A172 (cell line): ENCODE measurements at regions not wholly inside any gene's neighbourhood (a gene's known extent, or its start where the extent isn't known, plus 50 kb on each side); places are given as distances from the start of the nearest gene placed in this dataset.
"Not testable (repeated sequence)": the region's sequence is repeated elsewhere in the genome, so short reads cannot be mapped to it uniquely, and the experiment has no call there.

ENCODE experiments used
- DNase-seq: peaks from one replicate; pipeline ENCODE4 v3.0.0-alpha.2; 2015; ENCODE audit warnings: low spot score

DNA sequence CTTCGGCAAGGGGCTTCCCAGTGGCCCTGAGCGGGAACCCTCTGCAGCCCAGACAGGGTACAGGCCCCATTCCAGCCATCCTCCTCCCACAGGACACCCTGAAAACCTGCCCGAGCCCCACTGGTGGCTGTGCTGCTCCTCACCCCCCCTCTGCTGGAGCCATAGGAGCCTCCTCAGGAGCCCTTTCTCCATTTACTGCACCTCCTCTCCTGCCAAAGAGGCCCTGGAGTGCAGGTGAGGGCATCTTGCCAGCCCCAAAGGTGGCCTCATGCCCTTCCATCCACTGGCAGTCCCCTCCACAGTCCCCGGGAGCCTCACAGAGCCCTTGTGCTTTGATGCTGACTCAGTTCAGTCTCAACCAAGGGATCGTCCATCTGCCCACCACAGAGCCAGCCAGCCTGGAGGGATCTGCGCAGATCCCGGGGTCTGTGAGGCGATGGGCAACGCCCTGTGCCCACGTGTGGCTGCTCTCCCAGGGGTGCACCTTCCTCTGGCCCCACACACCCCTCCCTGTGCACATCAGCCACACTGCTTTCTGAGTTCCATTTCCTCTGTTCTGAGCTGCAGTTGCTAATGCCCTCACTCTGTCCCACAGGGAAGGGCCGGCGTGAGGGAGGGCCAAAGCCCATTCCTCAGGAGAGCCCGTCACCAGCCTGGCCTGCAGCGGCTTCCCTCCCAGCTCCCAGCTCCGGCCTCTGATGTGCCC lies 228.5 kb downstream of the DLL1 start:
- DNase-seq, result no peak

DNA sequence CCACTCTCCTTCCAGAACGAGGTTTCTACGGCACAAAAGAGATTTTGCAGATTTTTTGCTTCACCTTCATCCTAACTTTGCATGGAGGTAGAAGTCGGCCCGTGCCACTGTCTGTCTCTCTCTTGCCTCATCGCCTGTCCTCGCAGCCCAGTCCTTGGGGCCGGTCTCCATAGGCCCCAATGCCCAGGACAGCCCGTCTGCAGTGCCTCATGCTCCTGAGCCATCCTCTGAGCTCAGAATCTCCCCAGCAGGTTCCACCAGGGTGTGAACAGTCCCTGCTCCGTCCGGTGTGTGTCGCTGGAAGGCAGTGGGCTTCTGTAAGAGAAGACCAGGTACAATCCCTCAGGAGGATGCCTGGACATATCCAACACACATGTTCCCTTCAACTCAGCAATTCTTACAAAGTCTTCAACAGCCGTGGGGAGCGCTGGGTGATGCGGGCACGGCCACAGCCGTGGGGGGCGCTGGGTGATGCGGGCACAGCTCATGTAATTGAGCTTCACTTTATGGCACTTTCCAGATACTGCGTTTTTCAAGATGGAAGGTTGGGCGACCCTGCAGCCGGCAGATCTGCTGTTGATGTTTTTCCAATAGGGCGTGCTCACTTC lies 231.9 kb downstream of the DLL1 start:
- no peak for DNase-seq

GRCh38 chr6:170057961-170058877 lies 232.7 kb downstream of the DLL1 start:
- no peak for DNase-seq

DNA sequence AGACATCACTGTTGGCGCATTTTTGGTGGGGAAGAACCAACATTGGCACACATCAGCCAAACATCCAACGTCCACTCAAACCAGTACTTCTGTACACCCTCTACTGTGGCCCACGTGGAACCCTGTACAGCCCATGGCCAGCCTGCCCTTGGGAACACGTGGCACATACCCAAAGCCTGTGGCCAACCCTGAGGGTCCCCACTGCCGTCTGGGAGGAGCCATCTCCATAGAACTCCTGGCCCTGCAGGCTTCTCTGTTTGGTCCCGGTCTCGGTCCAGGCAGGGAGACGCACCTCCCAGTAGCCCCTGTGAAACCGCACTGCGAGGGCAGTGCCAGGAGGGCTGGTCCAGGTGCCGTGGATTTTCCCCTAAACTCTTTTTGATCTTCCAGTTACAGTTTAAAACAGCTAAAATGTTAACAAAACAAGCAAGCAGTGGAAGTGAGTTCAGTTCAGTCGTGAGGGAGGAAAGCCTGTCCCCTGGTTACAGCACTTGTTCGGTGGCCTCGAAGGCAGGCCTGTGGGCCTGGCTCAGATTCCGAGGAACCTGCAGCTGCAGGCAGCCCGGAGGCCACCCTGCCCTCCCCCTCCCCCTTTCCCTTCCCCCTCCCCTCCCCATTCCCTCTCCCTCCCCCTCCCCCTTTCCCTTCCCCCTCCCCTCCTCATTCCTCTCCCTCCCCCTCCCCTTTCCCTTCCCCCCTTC lies 233.7 kb downstream of the DLL1 start:
- DNase-seq, result no peak

GRCh38 chr6:170056278-170056711 lies 234.6 kb downstream of the DLL1 start:
- no peak for DNase-seq

DNA sequence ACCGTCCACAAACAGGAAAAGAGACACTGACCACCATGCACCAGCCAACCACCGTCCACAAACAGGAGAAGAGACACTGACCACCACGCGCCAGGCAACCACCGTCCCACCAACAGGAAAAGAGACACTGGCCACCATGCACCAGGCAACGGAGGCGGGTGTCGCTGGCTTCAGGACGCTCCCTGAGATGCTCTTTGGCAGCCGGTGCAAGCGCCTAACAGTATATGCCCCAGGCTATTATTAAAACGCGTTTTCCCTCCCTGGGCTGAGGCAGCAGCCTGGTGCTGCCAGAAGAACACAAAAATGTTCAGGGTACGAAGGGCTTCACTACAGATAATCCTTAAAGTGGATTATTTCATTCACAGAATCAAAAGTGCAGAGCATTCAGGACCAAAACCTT lies 235.1 kb downstream of the DLL1 start:
- not testable (repeated sequence) for DNase-seq

DNA sequence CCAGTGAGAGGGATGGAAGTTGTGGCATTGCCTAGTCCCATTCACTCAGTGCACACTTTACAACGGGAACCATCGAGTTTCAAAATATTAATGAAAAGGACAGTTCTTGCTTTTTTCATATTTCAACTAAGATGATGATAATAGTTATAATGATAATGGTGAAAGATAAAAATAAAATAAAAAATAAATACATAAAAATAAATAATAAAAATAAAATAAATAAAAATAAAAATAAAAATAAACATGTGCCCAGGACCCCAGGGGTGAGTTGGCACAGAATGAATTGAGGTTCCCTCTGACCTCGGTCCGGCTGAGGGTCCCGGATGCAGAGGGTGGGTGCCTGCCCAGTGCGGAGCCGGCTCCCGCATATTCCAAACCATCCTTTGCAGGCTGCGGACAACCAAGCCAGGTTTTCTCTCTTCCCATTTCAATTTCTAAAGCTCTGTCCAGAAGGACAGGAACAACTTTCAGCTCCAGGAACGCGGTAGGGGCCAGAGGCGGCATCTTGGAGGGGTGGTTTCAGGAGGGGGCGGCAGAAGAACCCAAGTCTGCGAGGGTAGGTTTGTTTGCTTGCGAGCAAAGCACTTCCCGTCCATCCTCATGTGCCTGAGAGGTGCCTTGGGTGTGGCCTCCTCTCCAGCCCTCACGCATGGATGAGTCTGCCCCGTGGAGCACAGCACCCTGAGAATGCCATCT lies 236.8 kb downstream of the DLL1 start:
- no peak for DNase-seq

DNA sequence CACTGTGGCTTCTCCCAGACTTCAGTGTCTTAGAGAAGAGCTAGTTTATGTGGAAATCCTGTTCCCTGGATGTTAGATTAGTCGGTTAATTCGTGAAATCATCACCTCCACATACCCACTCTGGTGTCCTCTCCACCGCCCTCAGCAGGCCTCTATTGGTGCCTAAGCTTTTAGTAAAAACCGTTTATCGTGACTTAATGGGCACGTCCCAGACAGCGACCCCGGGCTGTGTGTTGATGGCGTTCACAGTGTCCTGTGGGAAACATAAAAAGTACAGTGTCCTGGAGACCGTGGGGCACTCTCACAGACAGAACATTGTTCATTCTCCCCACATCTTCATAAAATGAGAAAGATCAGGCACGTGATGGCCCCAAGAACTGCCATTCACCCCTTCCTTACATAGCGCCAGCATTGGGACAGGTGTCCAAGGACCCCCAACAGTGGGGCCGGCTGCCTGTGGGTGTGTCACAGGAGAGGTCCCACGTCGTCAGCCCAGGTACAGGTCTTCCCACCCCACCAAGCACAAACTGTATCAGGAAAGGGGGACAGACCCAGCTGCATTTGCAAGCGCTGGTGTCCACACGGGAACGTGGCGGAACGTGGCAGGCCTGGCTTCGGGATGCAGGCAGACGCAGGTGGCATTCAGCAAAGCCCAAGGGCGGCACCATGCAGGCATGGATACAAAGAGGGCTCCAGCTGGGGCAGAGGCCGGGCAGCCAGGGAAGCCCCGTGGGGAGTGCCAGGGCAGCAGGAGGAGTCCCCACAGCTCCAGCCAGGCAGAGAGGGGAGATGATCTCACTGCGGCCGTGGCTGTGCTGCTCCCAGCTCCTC lies 237.7 kb downstream of the DLL1 start:
- no peak for DNase-seq

DNA sequence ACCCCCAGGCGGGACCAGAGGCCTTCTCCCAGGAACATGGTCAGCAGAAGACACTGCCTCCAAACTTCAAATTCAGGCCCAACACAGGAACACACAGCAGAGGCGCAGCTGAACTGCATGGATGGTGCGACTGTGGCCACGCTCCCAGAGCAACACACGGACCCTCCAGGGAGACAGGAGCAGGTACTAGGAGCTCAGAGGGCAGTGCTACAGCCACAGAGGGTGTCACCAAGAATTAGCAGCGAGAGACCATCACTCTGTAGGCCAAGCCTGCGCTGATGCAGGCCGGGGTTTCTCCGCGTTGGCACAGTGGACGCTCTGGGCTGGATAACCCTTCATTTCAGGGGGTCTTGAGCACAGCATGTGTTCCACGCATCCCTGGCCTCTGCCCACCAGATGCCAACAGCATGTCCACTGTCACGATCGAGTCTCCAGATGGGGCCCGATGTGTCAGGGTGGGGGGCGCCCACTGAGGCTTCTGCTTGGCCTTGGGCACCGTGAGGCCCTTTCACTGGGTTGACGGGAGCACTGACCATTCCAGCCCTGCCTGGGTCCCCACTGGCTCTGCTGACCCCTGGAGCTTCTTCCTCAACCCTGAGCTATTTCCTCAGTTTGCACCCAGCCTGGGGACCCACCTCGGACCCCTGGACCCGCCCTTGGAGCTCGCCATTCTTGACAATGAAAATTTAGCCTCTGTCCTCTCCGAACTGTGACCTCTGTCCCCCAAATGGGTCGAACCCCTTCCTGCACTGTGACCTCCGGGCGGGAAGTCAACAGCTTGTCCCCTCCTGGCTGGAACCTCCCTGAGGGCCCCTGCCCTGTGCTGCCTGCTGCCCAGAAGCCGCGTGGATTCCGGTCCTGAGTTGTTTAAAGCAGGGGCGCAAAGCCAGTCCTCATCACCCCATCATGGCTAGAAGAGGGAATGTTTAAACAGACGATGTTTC lies 239.4 kb downstream of the DLL1 start:
- DNase-seq, result no peak

GRCh38 chr6:170050591-170051041 lies 240.3 kb downstream of the DLL1 start:
- DNase-seq, result no peak

GRCh38 chr6:170049641-170050561 lies 241.0 kb downstream of the DLL1 start:
- no peak for DNase-seq

DNA sequence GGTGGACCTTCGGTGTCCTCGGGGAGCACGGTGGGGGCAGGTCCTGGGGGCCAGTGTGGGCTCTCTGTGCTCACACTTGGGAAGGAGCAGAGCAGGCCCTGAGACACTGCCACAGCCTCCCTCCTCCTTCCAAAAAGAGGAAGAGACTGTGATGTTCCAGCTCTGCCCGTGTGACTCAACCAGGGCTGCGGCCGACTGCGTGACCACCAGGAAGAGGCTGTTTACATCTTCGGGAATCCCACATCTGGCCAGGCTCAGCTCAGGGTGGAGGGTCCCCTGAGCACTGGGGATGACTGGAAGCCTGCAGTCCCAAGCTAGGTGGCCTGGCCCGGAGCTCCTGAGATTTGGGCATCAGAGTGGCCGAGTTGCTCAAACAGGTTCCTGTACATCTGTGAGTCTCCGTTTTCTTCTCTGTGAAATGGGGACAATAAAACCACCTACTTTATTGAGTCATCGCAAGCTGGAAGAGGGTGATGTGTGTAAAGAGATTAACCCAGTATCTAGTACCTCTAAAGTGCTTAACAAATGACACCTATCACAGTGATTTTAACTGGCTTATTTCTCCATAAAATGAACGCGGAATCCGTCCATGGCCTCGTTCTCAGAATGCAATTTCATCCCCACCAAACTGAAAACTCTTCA lies 242.1 kb downstream of the DLL1 start:
- DNase-seq, result no peak

GRCh38 chr6:170047823-170048222 lies 243.1 kb downstream of the DLL1 start:
- DNase-seq, result no peak

- DNase-seq, result no peak
These were observed 243.9 kb downstream of the DLL1 start for GRCh38 chr6:170046791-170047626.

GRCh38 chr6:170045981-170046667 lies 244.8 kb downstream of the DLL1 start:
- no peak for DNase-seq

- DNase-seq, result no peak
These were observed 245.3 kb downstream of the DLL1 start for GRCh38 chr6:170045563-170045960.
